ENCODE measurements at regions not wholly inside any gene's neighbourhood (a gene's known extent, or its start where the extent isn't known, plus 50 kb on each side); places are given as distances from the start of the nearest gene placed in this dataset.

DNA sequence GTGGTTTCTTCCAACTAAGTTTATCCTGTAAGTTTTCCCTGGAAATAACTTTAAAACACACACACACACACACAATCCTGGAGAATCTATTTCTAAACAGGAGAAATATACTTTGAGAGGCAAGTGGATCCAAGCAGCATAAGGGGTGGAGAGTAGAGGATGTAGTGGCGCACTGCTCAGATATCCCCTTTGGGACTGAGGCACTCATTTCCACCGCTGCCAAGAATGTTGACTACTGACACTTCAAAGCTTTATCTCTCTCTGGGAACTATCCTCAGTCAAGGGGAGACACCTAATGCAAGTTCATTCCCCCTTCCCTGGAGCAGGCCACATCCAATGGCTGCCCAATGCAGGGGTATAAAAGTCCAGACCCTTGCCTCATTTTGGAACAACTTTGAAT is 75.8 kb downstream of the CAPZA3 start:
- TF ChIP-seq, protein P1, sequence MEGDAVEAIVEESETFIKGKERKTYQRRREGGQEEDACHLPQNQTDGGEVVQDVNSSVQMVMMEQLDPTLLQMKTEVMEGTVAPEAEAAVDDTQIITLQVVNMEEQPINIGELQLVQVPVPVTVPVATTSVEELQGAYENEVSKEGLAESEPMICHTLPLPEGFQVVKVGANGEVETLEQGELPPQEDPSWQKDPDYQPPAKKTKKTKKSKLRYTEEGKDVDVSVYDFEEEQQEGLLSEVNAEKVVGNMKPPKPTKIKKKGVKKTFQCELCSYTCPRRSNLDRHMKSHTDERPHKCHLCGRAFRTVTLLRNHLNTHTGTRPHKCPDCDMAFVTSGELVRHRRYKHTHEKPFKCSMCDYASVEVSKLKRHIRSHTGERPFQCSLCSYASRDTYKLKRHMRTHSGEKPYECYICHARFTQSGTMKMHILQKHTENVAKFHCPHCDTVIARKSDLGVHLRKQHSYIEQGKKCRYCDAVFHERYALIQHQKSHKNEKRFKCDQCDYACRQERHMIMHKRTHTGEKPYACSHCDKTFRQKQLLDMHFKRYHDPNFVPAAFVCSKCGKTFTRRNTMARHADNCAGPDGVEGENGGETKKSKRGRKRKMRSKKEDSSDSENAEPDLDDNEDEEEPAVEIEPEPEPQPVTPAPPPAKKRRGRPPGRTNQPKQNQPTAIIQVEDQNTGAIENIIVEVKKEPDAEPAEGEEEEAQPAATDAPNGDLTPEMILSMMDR (conservative IDR thresholded peaks at IDR 0.05; ENCODE audit: low read depth, low read length), result no peak
- TF ChIP-seq EZH2phosphoT487 (IDR thresholded peaks at IDR 0.05; ENCODE audit: borderline replicate concordance, low read length), result no peak

All from PC-3 (cell line).